NCI-H82 (cell line): ENCODE measurements at regions not wholly inside any gene's neighbourhood (a gene's known extent, or its start where the extent isn't known, plus 50 kb on each side); places are given as distances from the start of the nearest gene placed in this dataset.

Experiments used
- DNase-seq: peaks from one replicate; lab custom pipeline; 2025; lab: John Stamatoyannopoulos, UW

GRCh38 chr9:673264-673965 lies 168.1 kb upstream of the DMRT1 start:
- no peak for DNase-seq

DNA sequence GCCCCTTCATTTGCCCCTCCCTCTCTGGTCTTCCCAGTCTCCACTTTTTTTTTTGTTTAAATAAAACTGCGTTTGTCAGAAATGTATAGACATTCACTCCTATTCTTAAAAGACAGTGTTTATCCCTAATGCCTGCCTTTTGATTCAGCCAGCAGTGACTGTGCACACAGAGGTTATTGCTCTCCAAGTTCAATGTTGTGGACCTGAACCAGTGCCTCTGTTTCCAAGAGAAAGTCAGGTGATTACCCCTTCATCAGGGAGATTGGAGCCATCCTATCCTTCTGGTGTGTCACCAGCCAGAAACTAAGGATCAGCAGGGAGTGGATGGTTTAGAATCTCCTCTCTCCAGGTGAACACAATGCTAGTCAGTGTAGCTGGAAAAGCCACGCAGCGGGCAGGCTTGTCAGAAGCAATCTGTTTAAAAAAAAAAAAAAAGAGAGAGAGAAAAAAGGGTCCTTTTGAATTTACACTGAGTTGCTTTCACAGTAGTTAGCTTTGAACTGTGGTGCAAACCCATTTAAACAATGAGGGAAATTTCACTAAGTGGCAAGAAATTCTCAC lies 167.5 kb upstream of the DMRT1 start:
- no peak for DNase-seq

- DNase-seq, result no peak
Measured at GRCh38 chr9:675697-676370, 165.7 kb upstream of the DMRT1 start.

DNA sequence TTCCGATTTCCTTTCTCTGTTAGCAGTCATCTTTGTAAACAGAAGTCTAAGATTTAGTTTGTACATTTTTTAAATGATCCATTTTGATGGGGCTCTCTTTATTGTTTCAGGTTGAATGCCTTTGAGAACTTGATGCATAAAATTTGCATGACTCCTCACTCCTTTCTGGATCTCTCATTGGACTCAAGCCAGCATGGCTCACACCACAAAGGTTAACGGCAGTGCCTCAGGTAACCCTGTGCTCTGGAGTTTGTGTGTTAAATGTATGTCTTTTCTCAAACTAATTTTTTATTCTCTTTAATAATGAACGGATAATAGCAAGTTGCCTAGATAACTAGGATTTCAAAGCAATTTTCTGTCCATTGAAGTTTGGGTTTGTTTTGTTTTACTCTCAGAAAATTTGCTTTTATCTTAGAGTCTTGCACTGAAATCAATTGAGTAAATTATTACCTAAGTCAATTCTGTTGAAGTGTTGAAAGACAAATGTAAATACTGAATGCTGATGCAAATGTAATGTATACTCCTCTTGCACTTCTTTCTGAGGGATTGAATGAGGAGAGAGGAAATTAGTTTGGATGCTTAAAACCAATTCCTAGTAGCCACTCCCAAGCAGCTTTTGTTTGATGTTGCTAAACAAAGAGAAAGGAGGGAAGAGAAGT lies 164.6 kb upstream of the DMRT1 start:
- no peak for DNase-seq

GRCh38 chr9:677461-678097 lies 163.9 kb upstream of the DMRT1 start:
- no peak for DNase-seq

DNA sequence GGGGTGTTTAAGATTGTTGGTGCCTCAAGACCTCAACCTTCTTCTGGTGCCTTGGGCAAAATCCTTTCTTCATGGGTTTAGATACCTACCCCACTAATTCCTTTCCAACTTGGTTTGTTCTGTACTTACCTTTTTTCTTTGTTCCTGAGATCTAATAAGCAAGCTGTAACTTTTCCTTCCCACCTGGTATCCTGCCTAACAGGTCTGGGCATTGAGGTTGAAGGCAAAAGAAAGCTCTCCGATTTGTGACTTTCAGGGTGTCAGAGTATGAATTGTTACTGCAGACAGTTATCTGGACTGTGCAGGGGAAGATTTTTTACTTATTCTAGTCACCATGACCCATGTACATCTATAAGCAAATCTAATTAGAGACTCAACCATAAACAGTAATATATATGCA lies 162.6 kb upstream of the DMRT1 start:
- no peak for DNase-seq

- DNase-seq, result no peak
Measured at GRCh38 chr9:679462-679861, 162.0 kb upstream of the DMRT1 start.

DNA sequence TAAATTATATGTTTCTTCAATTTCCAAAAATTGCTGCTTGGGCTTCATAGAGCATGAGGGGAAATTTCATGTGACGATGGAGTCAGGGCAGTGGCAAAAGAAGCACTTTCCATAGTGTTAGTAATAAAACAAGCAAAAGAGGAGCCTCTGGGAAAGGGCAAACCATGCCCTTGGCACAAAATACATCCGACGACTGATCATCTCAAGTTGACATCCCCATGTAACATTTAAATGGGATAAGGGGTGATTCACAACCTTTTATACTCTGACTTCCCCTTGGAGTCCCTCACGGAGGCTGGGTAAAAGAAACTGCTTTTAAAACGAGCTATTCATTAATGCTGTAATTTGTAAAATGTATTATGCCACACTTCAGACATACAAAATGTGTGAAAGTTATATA lies 161.4 kb upstream of the DMRT1 start:
- no peak for DNase-seq

GRCh38 chr9:682633-683508 lies 158.6 kb upstream of the DMRT1 start:
- DNase-seq, result peak; percentile 51

DNA sequence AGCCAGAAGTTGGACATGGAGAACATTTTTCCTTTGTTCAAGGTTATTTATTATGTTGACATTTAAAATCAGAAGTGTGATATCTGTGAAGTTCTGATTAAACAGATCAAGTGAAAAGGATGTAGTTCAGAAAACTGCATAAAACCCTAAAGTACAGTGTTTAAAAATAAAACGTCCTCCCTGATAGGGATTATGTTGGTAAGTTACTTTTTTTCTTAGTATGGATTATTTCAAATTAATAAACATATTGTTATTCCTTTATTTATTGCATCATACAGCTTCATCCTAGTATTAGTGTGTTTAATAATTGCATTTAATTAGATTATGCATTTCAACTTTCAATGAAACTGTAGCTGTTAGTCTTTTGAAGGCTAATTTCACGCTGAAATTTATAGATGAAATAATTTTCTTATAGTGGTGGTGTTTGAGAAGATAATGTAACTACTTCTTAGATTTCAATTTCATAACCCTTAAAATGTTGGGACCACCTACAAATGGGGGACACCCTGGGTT lies 157.9 kb upstream of the DMRT1 start:
- no peak for DNase-seq

- DNase-seq, result peak; percentile 96
Measured at GRCh38 chr9:684054-684890, 157.2 kb upstream of the DMRT1 start.

GRCh38 chr9:684941-685340 lies 156.6 kb upstream of the DMRT1 start:
- DNase-seq, result no peak

- no peak for DNase-seq
Measured at GRCh38 chr9:686321-686813, 155.1 kb upstream of the DMRT1 start.

GRCh38 chr9:687034-687785 lies 154.3 kb upstream of the DMRT1 start:
- DNase-seq, result no peak

- DNase-seq, result no peak
Measured at GRCh38 chr9:687994-688393, 153.5 kb upstream of the DMRT1 start.

DNA sequence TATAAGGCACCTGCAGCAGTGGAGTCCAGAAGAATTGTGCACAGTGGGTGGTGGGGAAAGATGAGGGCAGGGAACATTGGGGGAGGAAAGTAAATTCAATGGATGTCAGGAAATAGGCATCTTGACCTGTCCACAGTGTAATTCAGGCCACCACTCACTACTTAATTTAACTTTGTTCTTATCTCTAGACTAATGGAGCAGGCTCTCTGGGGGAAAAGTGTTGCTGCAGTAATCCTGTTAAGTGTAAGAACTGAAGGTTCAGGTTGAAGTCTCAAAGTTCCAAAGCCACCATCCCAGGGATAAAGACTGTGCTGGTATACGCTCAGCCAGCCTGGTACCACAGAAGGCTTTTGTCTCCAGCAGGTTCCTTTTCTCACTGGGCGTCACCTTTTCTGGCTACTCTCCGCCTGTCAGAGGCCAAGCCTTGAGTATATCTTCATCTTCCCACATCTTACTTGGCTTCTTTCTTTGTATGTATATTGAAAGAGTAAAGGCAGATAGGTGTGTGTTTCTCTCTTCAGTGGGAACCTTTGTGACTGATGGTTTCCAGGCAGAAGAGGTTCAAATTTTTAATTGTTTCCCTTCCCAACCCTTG lies 150.9 kb upstream of the DMRT1 start:
- DNase-seq, result peak; percentile 62

GRCh38 chr9:691825-692400 lies 149.6 kb upstream of the DMRT1 start:
- DNase-seq, result peak; percentile 45

- DNase-seq, result no peak
Measured at GRCh38 chr9:692636-693129, 148.8 kb upstream of the DMRT1 start.
